Ectodermal cell (in vitro differentiated cells): ENCODE measurements at regions not wholly inside any gene's neighbourhood (a gene's known extent, or its start where the extent isn't known, plus 50 kb on each side); places are given as distances from the start of the nearest gene placed in this dataset.

Experiments
- H3K27ac ChIP-seq: 2 replicates; pipeline ENCODE4 v1.7.0; 2013; ENCODE audit warnings: mild to moderate bottlenecking, low read depth, low read length; ENCODE audit not compliant: insufficient read depth, poor library complexity, severe bottlenecking
- H3K27me3 ChIP-seq: 2 replicates; pipeline ENCODE4 v1.7.0; 2013; ENCODE audit warnings: mild to moderate bottlenecking, low read length; ENCODE audit not compliant: insufficient read depth, control insufficient read depth, poor library complexity, severe bottlenecking
- H3K36me3 ChIP-seq: one replicate; pipeline ENCODE4 v1.7.0; 2013; ENCODE audit warnings: low read length; ENCODE audit not compliant: control insufficient read depth, insufficient read depth
- H3K4me1 ChIP-seq: one replicate; pipeline ENCODE4 v1.7.0; 2013; ENCODE audit warnings: low read length; ENCODE audit not compliant: control insufficient read depth, insufficient read depth
- H3K4me3 ChIP-seq: 2 replicates; pipeline ENCODE4 v1.7.0; 2013; ENCODE audit warnings: low read depth, low read length, control low read depth; ENCODE audit not compliant: insufficient read depth
- H3K9me3 ChIP-seq: 2 replicates; pipeline ENCODE4 v1.7.0; 2013; ENCODE audit warnings: mild to moderate bottlenecking, low read length, moderate library complexity; ENCODE audit not compliant: control insufficient read depth
- WGBS, 2 experiments: methylation state at CpG; one replicate each; pipeline ENCODE4 v1.1.7; 2013; ENCODE audit warnings: missing lambda C conversion rate in 2 of 2; 5-methylcytosine and 5-hydroxymethylcytosine counted together

DNA sequence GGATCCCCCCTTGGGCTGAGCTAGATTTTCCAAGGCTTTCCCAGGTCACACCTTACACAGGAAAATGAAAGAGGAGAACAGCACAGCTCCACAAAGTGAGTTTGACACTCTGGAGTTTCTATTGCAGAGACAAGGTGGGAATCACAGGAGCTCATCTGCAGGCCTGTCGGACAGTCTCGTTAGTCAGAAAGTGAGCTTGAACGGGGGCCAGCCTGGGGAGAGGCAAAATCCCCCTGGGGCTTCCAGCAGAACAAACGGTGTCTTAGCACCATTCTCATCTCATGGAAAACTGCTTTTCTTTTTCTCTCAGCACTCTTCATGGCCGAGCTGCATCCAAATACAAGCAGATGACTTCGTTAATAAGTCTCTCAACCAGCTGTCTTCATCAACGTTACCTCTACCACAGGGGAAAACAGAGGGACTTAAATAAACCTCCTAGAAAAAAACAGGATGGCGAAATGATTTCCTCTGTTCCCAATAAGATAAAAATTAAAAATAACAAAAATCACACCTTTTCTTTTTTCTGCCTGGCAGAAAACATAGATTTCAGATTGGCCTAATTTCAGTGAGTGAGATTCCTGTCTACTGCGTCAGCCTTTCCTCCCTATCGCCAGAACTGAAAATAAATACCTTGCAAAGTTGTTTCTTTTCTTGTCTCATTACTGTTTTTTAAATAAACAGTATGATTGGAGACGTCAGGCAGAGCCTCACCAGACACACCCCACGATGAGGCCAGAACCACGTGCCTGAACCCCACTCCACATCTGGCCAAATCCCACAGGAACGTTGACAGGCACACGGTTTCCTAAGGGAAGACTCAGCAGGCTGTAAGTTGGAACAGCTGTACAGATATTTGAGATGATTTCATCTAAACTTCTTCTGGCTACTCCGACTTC, 219.0 kb downstream of the TTLL2 start:
- peaks cover 2% of the 10 kb centered on the region for H3K9me3 ChIP-seq
- no peaks in the 10 kb centered on the region for H3K4me1 ChIP-seq
- H3K36me3 ChIP-seq: no peaks in the 10 kb centered on the region
- no peaks in the 10 kb centered on the region for H3K27me3 ChIP-seq
- WGBS, 2 experiments: 91 to 95% methylated on average over 16 of the region's 16 CpGs
- H3K27ac ChIP-seq: no peak overlapping the region
- no peak overlapping the region for H3K4me3 ChIP-seq

DNA sequence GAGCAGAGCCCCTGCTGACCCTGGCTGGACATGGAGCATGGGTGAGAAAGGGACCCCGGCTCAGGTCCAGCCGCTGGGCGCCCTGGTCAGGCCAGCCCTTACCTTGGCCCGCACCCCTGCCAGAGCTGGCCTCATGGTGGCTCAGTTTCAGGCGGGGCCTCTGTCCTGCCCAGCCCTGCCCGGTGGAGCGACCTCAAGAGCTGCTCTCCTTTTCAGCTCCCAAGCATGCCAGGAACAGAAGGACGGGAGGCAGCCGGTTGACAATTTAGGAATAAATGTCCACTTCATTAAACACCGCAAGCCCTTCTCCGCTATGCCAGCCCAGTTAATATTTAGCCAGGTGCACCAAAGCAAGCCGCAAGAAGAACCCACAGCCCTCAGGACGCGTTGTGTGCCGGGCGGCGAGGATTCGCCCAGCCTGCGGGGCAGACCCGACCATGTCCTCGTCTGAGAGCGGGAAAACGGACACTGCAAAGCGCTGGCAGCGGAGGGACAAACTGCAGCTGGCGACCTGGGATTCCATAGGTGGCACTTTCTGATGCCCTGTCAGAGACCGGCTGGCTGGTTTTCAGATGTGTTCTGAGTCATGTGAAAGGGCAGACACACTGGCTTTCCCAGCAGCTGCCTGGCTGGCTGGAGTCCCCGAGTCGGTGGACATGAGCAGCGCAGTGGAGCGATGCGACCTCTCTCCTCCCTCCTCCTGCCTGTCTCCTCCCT, 221.9 kb downstream of the TTLL2 start:
- Histone ChIP-seq H3K4me3 (no peak overlapping the region), H3K27ac (no peak overlapping the region), H3K36me3 (no peaks in the 10 kb centered on the region), H3K27me3 (no peaks in the 10 kb centered on the region), H3K4me1 (no peaks in the 10 kb centered on the region), H3K9me3 (no peaks in the 10 kb centered on the region)
- WGBS, 2 experiments: 95% methylated on average over 32 of the region's 32 CpGs

GRCh38 chr6:167547328-167547692, 222.4 kb downstream of the TTLL2 start:
- Histone ChIP-seq H3K4me3 (no peak overlapping the region), H3K27ac (no peak overlapping the region), H3K36me3 (no peaks in the 10 kb centered on the region), H3K9me3 (no peaks in the 10 kb centered on the region), H3K27me3 (no peaks in the 10 kb centered on the region), H3K4me1 (no peaks in the 10 kb centered on the region)

DNA sequence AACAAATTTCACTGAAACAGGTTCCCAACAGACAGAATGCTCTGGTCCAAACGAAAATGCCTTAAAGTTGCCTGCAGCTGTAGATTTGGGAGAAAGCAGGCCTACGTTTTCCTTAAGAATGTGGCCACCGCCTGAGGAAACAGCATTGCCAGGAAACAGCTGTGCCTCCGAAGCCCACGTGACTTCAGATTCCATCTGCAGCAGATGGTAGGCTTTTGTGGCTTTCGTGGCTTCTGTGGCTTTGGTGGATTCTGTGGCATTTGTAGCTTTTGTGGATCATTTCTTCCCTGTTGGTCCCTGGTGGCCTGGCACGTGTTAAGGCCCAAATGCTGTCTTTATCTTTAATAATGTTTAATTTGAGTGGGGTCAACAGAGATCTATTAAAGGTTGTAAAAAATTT, 222.9 kb downstream of the TTLL2 start:
- H3K36me3 ChIP-seq: no peaks in the 10 kb centered on the region
- H3K4me1 ChIP-seq: no peaks in the 10 kb centered on the region
- no peak overlapping the region for H3K4me3 ChIP-seq
- H3K27ac ChIP-seq: no peak overlapping the region
- H3K27me3 ChIP-seq: no peaks in the 10 kb centered on the region
- no peaks in the 10 kb centered on the region for H3K9me3 ChIP-seq
- WGBS, 2 experiments: 92 to 93% methylated on average over 7 of the region's 7 CpGs

DNA sequence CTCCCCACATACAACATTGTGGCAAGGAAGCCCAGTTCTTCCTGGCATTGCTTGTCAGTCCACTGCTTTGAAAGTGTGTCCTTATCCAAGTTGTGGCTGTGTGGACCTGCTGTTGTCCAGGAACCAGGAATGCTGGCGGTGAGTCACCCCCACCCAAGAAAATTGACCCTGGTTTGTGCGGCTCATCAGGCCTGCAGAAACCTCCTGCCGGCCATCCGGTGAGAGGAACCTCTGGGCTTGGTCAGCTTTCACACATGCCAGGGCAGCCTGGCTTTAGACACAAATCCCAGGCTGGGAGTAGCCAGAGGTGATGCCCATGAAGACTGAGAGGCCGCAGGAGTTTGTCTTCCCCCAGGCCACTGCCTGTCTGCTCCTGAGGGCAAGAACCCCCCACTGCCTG, 223.6 kb downstream of the TTLL2 start:
- H3K4me1 ChIP-seq: no peaks in the 10 kb centered on the region
- no peaks in the 10 kb centered on the region for H3K27me3 ChIP-seq
- no peak overlapping the region for H3K27ac ChIP-seq
- WGBS, 2 experiments: 92 to 95% methylated on average over 5 of the region's 5 CpGs
- H3K9me3 ChIP-seq: no peaks in the 10 kb centered on the region
- no peak overlapping the region for H3K4me3 ChIP-seq
- H3K36me3 ChIP-seq: no peaks in the 10 kb centered on the region

DNA sequence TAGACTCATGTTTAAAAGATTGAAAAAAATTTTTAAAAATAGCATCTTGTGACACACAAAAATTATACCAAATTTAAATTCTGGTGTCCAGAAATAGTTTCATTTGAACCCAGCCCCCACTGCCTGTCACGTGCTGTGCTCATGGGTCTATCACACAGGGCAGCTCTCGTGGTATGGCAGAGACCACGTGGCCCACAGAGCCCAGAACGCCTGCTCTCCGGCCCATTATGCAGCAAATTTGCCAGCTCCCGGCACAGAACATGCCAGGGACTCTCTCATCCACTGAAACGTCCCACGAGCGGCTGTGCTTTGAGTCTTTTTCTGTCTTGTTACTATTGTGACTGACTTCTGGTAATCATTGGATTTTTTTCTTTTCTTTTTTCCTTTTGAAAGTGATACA, 224.3 kb downstream of the TTLL2 start:
- no peak overlapping the region for H3K27ac ChIP-seq
- no peaks in the 10 kb centered on the region for H3K4me1 ChIP-seq
- 94 to 95% methylated on average over 9 of the region's 9 CpGs for WGBS, 2 experiments
- H3K4me3 ChIP-seq: no peak overlapping the region
- H3K9me3 ChIP-seq: no peaks in the 10 kb centered on the region
- H3K27me3 ChIP-seq: no peaks in the 10 kb centered on the region
- no peaks in the 10 kb centered on the region for H3K36me3 ChIP-seq

DNA sequence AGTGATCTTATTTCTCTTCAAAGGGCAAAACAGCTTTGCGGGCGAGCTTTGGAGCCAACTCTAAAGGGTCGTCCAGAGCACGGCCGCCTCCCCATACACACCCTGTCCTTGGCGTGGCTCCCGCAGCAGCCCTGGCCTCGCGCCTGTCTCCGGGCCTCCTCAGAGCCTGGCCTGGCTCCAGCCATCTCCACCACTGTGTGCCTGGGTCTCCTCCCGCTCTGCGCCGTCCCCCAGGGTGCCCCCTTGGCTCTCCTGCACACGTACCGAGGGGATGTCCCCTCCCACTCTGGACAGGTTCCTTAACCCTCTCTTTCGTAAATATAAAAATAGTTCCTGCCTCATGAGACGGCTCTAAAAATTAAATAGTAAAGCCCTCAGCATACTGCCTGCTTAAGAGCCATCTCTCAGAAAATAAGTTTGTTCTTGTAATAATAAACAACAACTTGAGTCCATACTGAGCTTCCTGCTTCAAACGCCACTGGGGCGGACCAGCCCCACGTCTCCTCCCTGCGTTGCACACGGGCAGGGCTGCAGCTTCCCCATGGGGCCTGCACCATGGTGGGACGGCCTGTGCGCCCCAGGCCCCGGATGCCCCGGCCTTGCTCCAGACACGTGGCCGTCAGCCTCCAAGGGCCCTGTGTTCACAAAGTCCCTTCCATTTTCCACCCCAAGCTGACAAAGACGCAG, 226.2 kb downstream of the TTLL2 start:
- no peak overlapping the region for H3K27ac ChIP-seq
- no peak overlapping the region for H3K4me3 ChIP-seq
- H3K4me1 ChIP-seq: no peaks in the 10 kb centered on the region
- no peaks in the 10 kb centered on the region for H3K36me3 ChIP-seq
- WGBS, 2 experiments: 92 to 93% methylated on average over 29 of the region's 29 CpGs
- H3K27me3 ChIP-seq: no peaks in the 10 kb centered on the region
- no peaks in the 10 kb centered on the region for H3K9me3 ChIP-seq

- no peaks in the 10 kb centered on the region for H3K36me3 ChIP-seq
- H3K27me3 ChIP-seq: no peaks in the 10 kb centered on the region
- 91 to 93% methylated on average over 26 of the region's 26 CpGs for WGBS, 2 experiments
- no peaks in the 10 kb centered on the region for H3K9me3 ChIP-seq
- no peaks in the 10 kb centered on the region for H3K4me1 ChIP-seq
- no peak overlapping the region for H3K4me3 ChIP-seq
- H3K27ac ChIP-seq: no peak overlapping the region
Measured at GRCh38 chr6:167551628-167552257, 226.9 kb downstream of the TTLL2 start.

DNA sequence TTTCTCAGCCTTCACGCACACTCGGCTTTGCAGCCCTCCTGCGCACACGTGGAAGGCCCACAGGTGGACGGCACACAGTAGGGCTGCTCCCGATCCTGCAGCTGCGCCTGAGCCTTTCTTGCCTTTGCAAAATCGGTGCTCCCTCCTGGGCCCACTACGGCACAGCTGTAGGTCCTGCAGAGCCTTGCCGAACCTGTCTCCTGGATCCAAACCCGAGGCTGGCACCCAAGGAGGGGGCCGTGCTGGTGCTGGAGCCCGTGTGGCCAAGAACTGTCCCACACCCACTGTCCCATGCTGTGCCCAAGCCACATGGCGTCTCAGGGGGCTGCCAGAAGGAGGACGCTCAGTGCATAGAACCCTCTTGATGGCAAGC, 227.4 kb downstream of the TTLL2 start:
- Histone ChIP-seq H3K4me3 (no peak overlapping the region), H3K36me3 (no peaks in the 10 kb centered on the region), H3K27ac (no peak overlapping the region), H3K4me1 (no peaks in the 10 kb centered on the region), H3K27me3 (no peaks in the 10 kb centered on the region), H3K9me3 (no peaks in the 10 kb centered on the region)
- 87 to 89% methylated on average over 15 of the region's 15 CpGs for WGBS, 2 experiments
